HG03095 (cell line): ENCODE measurements at regions not wholly inside any gene's neighbourhood (a gene's known extent, or its start where the extent isn't known, plus 50 kb on each side); places are given as distances from the start of the nearest gene placed in this dataset.

ENCODE experiments used
- ATAC-seq: cut with Tn5 transposase; IDR thresholded peaks from one replicate; pipeline ENCODE4 v1.9.1; 2021; ENCODE audit warnings: moderate library complexity; ENCODE audit not compliant: unreplicated experiment

DNA sequence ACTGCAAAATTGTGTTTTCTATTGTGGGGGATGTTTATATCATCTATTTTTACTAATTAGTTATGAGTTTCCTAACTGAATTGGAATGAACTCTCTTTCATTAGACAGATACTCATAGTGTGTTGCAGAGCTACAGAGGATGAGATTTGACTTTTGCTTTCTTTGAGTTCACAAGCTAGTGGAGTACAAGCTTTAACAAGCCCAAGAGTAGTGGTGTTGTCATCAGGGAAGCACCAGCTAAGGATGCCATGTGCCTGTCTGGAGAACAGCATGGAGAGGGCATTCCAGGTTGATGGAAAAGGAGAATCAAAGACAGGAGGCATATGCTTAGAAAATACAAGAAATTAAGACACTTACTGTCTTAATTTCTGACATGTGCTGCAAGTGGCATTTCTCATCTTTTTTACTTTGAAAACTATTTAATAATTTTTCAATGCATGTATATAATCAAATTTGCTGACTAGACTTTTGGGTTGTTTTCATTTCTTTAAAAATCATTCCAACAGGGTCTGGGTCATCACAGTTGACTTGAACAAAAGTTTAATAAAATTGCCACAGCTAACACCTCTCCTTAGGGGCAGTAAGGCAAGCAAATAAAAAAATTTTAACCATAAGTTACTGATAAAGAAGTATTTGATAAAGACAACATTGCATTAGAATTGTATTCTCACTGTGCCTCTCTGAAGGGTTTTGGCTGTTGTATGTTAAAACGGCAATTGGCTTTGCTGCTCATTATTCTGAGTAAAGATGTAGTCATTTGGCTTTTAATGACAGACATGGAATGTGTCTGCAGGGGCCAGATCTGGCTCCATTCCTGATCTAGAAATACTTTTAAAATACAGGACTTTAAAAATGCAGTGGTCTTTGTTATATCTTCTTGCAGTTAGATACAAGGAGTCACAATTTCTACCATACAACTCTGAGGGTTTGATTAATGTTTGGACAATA, 323.7 kb upstream of the CDH11 start:
- no peak for ATAC-seq

DNA sequence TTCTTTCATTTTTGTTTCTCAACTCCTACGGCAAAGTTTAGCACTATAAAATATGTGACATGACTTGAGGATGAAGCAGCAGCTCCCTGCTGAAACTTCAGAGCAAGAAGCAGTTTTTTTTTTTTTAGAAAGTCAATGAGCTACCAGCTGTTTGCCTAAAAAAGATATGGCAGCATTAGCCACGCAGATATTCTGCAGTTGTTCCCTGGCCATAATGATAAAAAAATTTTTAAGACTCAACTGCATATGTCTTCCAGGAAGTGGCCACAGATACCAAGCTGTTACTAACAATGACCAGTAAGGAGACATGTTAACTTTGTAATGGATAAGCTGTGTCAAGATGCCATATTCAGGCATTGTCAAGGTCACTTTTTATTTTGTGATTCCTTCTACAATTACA, 319.6 kb upstream of the CDH11 start:
- ATAC-seq, result no peak

DNA sequence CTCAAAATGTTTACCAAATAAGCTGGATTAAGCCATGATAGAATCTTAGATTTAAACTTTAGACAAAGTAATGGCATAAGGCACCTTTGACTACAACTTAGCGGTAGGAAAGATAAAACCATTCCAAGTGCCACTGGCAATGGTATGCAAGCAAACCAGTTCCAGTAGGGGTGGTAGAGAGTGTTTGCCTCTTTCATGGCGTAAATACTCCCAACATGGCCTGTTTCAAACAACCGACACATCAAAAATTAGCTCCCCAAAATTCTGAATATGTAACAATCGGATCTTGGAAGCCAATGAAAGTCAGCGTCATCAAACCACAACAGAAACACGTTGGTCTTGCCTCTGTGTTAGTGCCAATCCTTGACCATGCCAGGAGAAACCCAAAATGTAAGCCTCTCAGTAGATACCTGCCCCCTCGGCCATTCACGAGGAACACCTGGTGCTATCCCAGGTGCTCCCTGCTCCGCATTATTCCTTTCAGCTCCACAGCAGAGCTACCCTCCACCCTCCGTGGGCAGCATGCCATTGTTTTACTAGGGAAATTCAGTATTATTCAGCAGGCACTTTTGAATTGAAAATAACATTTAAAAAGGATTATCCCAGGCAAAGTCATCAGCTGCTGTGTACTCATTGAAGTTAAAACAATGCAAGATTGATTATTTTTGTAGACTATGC, 307.8 kb upstream of the CDH11 start:
- no peak for ATAC-seq

DNA sequence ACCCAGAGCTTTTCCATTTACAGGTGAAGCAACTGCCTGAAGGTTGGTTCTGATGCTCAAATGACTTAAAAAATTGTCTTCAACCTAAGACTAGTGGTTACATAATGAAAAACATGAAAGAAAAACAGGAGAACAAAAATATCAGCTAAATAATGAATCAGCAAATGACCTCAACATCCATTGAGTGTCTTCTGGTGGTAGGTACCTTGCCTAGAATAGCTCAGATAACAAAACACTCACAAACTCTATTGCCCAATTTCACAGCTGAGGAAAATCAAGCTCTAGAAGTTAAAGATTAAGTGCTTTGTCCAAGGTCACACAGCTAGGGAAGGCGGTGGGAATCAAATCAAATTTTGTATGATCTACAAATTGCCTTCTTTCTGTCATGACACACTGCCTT, 304.6 kb upstream of the CDH11 start:
- no peak for ATAC-seq

DNA sequence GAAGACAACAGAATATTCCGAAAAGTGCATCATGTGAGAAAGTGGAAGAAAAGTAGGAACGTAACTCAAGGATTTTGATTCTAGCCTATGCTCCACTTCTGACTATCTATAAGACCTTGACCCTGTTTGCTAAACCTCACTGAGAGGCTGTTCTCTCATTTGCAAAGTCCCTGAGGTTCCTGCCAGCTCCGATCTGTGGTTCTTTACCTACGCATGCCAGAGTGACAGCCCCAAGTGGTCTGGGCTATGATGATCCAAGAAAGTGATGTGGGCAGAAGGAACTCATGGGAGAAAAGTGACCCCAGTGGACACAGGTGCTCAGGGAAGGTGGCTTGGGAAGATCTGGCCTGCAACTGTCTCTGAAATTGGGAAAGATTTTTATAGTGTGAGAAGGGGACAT, 301.1 kb upstream of the CDH11 start:
- ATAC-seq, result no peak

DNA sequence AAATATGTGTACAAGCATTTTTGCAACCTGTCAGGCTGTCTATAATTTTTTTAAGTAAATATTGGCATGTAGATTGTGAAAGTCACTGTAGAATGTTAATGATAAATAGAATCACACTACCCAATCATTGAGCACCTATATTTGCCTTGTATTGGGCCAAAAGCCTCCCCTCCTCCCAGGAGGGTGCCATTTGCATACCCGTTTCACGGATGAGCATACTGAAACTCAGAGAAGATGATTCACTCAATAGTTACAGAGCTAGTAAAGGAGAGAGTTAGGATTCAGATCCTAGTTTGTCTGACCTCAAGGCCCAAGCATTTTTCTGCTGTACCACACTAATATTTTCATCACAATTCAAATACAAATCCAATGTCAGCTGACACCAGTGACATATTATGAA, 299.7 kb upstream of the CDH11 start:
- ATAC-seq, result no peak

DNA sequence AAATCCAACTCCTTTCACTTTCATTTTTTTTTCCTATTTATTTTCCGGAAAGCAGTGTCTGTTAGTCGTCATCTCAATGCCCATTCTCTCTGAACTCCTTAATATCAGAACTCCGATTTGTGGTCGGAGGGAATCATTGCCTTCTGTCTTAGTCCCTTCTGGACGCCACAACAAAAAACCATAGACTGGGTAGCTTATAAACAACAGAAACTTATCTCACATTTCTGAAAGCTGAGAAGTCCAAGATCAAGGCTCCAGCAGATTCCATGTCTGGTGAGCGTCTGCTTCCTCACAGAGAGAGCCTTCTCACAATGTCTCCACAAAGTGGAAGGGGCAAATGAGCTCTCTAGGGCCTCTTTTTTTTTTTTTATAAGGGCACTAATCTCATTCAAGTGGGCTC, 296.6 kb upstream of the CDH11 start:
- no peak for ATAC-seq

DNA sequence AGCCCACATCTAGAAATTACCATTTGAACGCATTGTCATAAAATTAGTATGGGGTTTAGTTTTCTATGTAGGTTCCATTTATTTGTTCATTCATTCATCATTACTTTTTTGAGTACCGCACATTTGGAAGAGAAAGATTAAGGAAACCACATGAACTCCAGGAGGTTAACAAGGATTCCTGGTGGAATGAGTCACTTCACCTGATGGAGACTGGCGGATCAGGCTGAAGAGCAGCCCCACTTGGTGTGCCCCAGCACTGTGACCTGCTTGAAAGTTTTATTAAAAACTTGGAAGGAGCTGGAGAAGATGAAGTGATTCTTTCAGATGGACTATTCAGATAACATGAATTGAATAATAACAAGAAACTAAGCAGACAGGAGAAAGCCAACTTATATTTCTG, 293.6 kb upstream of the CDH11 start:
- ATAC-seq, result no peak

DNA sequence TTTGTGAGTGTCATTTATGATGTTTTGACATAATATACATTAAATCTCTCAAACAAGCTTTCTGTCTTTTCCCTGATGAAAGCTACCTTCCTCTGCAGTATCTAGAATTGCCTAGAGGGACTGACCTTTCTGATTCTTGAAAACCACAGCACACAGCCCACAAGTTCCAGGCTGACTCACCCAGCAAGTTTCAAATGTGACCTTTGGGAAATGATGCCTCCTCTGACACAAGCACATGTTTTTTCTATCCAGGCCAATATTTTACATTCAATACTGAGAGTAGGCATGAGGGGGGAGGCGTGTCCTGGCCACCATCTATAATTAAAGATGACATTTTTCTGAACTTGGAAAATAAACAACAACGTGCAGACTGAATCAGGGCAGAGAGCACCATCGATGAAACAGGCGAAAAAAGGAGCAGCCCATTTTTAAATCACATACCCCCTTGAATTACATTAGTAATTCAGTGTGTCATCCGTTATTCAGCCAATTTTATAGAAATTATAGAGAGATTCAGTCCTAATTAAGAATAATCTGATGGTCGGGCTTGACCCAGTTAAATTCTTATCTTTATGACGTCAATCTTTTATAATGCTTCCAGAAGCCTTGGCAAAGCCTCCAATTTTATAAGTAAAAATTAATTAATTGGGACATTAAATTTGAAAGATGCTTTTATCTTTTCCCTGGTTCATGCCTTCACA, 292.6 kb upstream of the CDH11 start:
- no peak for ATAC-seq

DNA sequence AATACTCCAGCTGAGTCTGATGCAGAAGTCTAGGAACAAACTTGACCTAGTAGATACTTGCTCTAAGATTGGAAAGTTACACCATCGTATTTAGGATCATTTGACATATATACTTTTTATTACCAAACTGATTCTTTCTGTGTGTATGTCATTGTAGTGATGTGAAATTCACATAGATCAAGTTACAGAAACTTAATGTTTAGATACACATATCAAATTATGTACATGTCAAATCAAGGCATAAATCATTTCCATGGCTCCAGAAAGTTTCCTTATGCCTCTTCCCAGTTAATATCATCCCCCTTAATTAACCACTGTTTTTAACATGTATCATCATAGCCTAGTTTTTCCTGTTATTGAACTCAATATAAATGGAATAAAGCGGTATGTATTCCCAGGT, 292.0 kb upstream of the CDH11 start:
- ATAC-seq, result no peak

DNA sequence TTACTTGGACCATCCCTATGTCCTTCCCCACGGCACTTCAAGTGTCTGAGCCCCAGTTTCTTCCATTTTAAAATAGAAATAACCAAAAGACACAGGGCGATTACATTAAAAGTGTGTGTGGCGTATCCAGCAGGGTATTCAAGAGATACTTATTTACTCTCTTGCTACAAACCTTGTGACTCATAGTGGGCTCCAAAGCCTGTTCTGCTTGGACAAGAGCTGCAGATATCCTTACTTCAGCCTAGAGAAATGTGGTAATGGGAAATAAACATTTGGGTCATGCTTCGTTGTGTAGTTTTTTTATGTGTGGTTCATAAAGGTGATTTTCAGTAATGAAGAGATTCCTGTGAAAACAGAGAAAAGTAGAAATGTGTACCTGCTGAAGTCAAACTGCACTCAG, 288.9 kb upstream of the CDH11 start:
- ATAC-seq, result no peak

DNA sequence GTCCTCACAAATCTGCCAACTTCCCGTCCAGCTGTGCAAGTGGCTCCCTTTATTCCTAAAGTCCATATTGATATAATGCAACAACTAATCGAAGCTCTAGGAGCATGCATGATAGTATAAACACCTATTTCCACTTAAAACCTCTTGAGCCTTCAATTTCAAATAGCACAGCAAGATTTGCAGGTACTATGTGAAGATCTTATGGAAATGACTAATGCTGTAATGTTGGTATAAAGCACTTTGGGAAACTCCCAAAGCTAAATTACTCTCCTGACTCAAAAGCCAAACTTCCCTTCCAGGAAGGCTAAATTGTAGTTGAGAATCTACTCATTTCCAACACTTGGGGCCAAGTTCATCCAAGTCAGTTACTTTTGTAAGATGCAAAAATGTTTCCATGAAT, 287.6 kb upstream of the CDH11 start:
- ATAC-seq, result no peak

DNA sequence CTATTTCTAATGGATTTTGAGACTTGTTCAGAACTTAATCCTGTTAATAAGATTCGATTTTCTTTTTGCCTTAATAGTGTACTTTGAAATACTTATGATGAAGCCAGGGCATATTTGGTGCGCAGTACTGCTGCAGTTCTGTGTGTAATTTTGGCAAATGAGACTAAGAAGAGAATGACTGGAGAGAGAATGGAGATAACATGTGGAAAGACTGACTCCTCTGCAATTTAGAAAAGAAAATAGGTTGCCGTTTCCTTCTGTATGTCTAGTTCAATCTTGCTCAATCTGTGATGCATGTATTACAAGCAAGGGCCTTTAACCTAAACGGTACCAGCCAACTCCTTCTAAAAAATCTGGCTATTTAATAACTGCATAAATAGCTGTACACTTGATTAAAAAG, 285.1 kb upstream of the CDH11 start:
- ATAC-seq, result no peak

DNA sequence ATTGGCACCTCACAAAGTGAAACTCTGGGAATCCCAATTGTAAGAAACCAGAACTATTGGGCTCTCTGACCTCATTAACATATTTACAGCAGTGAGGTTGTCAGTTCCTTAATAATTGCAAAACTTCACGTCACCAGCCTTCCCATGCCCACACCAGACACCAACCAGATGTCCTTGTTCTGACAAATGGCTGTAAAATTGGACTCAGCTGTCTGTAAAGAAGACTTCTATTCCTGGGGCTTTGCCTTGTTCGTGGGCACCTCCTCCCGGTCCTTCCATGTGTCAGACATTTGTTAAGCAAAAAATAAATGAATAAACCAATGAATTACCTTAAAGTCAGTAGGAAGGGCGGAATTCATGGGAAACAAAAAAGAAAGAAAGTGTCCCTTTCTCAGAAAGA, 284.3 kb upstream of the CDH11 start:
- no peak for ATAC-seq

DNA sequence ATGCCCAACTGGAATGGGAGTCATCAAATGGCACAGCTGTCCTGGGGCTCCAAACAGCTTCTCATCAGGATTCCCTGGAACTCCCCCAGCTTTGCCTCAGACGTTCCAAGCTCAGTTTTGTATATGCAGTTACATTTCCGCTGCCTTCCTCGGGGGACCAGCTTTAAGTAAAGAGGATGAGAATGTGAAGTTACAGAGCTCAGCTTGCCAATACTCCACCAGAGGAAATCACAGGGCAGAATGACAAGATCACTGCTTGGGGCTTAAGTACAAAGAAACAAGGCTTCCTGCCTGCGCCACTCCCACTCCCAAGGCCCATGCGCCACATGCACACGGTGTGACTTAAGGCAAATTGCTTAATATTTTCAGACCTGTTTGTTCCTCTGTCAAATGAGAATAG, 272.4 kb upstream of the CDH11 start:
- no peak for ATAC-seq

DNA sequence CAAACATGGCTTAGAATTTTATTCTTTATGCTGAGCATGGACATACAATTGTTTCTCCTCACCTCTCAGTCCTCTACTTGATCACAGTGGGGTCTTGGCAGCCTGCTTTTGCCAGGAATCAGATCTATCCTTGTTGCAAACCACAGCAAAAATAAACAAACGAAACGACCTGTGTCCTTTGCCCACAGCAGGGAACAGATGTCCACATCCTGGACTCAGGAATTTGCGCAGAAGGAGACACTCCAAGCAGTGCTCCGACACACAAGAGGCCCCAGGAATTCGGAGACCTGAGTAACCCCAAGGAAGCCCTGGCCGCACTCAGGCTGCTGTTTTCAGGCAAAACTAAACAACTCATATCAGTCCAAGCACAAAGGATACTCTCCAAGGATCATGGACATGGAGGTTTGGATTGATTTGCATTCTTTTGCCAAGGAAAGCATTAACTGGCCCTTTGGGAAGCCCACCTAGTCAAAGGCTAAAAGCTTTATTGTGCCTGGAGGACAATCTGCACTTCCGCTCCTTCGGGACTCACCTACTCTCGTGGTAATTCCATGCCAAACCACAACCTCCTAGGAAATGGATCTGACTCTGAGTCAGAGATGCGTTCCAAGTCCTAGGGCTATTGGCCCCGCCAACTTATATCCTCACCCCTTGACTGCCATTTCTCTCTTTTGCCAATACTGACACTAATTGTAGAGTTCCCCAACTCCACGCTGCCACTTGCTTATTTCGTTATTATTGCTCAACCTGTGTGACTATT, 271.1 kb upstream of the CDH11 start:
- ATAC-seq, result no peak

DNA sequence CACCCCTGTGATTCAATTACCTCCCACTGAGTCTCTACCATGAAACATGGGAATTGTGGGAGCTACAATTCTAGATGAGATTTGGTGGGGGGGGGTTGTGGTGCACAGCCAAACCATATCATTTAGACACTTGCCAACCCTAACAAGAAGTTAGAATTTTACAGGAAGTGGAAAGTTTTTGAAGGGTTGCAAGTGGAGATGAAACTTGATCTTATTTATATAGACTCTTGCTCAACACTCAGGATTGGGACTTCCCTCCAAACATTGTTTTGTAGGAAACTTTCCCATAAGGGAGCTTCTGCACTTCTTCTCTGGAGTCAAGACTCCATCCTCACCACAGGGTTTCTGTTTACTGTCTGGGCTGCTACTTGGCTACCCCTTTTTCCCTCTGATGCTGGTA, 266.7 kb upstream of the CDH11 start:
- no peak for ATAC-seq

DNA sequence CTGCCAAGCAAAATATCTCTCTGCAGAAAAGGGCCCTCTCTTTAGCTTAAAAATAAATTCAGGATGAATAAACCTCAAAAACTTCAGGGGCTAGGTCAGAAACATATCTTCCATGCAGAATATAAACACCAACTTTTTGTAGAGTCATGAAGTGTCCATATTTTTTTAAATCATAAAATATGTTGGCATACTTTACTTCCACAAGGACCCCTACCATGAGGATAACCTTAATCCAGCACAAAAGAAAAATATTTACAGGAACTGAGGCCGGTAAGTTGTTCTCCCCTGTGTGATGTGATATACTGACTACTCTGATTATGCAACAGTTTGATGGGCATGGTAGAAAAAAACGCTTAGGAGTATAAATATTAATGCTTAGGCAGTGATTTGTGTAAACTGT, 264.8 kb upstream of the CDH11 start:
- ATAC-seq, result no peak

DNA sequence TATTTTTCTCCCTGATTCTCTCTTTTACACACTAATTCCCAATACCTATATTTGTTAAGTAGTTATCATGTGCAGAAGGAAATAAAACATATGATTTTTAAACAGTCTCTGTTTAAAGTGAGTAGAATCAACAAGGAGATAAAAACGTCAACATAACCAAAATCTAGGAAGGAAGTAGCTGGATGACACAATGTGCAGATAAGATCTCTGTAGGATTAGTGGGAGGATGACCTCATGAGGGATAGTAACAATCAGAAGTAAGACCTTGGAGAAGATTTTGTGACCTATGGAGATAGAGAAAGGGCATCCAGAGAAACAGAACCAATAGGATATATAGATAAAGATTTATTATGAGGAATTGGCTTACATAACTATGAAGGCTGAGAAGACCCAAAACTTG, 262.6 kb upstream of the CDH11 start:
- no peak for ATAC-seq

DNA sequence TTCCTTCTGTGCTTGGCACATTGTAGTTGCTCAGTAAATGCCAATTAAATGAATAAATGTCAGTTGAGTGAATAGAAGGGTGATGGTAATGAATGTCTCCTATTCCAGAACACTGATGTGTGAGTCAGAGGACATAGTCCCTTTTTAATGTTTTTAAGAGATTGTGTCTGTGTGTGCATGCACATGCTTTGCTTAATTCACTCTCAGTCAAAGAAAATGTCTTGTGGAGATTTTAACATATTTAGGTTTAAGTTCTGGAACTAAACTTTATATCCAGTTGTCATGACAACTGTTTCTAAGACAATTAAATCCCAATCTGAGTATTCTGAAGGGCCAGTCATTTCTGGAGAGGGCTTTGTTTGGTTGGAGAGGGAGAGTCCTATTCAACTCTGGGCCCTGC, 255.3 kb upstream of the CDH11 start:
- ATAC-seq, result no peak

DNA sequence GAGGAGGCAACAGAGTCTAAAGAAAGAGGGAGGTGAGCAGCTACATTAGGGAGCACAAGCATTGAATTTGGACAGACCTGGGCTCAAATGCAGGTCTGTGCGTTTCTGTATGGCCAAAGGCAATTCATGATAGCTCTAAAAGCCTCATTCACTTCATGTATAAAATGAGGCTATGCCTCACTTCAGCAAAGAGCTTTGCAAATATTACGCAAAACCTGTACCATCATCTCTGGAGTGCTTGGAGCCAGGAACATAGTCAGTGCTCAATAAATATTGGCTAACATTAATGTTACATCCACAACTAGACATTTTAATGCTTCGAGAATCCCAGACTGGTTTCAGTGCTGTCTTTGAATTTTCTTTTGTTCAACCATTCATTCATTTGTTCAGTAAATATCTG, 254.7 kb upstream of the CDH11 start:
- no peak for ATAC-seq
